C1 segment of cervical spinal cord (tissue), 14 donors: ENCODE measurements at regions not wholly inside any gene's neighbourhood (a gene's known extent, or its start where the extent isn't known, plus 50 kb on each side); places are given as distances from the start of the nearest gene placed in this dataset.
"Not testable (repeated sequence)": the region's sequence is repeated elsewhere in the genome, so short reads cannot be mapped to it uniquely, and the experiment has no call there.

Source experiments
- DNase-seq, 14 donors: peaks; one replicate each; lab custom pipeline; 2025; lab: John Stamatoyannopoulos, UW

DNA sequence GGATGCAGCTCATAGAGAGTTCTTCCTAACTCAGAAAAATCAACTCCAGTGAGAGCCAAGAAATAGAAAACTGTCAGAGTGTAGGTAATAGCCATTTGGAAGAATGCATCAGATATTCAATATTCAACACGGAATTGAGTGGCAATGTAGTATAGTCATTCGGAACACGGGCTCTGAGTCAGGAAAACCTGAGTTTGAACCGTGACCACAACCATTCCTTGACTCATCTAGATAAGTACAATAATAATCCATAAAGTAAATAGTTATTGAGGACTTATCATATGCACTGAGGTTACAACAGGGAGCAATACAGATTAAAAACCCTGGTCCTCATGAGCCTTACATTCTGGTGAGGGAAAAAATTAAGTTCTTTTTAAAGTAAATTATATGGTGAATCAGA lies 62.6 kb upstream of the PHF21A start:
- no peak for DNase-seq

- DNase-seq = no peak
These were observed 60.7 kb upstream of the PHF21A start for GRCh38 chr11:46181843-46182424.

- no peak for DNase-seq
These were observed 60.1 kb upstream of the PHF21A start for GRCh38 chr11:46181387-46181786.

- DNase-seq = no peak
These were observed 59.5 kb upstream of the PHF21A start for GRCh38 chr11:46180736-46181135.

DNA sequence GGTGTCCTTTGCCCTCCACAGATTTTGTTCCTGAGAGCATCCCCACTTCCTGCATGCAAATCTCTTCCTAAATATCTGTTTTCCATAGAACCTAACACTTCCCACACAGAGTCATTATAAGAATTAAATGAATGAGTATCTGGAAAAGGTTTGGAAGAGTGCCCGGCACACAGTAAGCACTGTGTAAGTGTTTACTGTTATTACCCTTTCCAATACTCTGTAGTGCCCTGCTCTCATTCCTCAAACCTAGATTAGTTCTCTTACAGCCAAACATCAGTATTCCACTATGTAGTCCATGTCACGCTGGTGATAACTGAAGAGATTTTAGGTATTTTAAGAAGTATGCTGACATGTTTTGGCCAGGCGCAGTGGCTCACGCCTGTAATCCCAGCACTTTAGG lies 57.3 kb upstream of the PHF21A start:
- no peak for DNase-seq

GRCh38 chr11:46176421-46176820 lies 55.2 kb upstream of the PHF21A start:
- no peak for DNase-seq

DNA sequence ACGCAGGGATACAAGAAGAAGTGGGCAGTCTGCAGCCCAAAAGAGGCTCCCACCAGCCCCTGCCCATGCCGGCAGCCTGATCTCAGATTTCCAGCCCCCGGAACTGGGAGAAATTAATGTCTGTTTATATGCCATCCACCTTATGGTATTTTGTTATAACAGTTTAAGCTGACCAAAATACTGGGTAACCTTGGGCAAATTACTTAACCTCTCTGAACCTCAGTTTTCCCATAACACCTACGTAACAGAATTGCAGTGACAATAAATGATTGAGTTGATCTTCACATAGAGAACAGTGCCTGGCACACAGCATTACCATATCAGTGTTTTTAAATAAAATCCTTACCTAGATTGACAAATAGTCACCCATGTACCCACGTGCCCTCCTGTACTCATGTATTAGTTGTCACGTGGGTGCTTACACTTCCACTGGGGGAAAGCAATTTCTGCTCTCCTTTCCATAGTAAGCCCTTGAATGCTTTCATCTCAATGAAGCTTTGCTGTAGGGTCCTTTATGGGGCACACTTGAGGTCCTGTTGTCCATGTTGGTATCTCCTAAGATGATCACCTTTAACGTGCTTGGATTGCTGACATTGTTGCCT lies 54.2 kb upstream of the PHF21A start:
- no peak for DNase-seq

- DNase-seq = not testable (repeated sequence)
These were observed 50.4 kb upstream of the PHF21A start for GRCh38 chr11:46171693-46172092.
